ENCODE measurements at regions not wholly inside any gene's neighbourhood (a gene's known extent, or its start where the extent isn't known, plus 50 kb on each side); places are given as distances from the start of the nearest gene placed in this dataset.
"Not testable (repeated sequence)": the region's sequence is repeated elsewhere in the genome, so short reads cannot be mapped to it uniquely, and the experiment has no call there.

- ATAC-seq (replicated peaks in 1 of 2): no peak
- H3K27ac Mint-ChIP-seq: no peak overlapping the region
Measured at GRCh38 chr18:1302861-1303260, 398.2 kb downstream of the ADCYAP1 start.

GRCh38 chr18:1304392-1304992 lies 399.8 kb downstream of the ADCYAP1 start:
- no peak overlapping the region for H3K27ac Mint-ChIP-seq
- no peaks in the 10 kb centered on the region for H3K27me3 Mint-ChIP-seq (ENCODE audit: low read depth)
- H3K36me3 Mint-ChIP-seq (ENCODE audit: insufficient read depth in 2 of 2): no peaks in the 10 kb centered on the region
- no peak for DNase-seq
- no peak for ATAC-seq (replicated peaks in 1 of 2)
- peaks cover 7 to 8% of the 10 kb centered on the region in 2 donors for H3K9me3 Mint-ChIP-seq
- no peaks in the 10 kb centered on the region for H3K4me1 Mint-ChIP-seq (ENCODE audit: low read depth)
- H3K4me3 Mint-ChIP-seq: no peak overlapping the region

More at GRCh38 chr18:1302861-1303260, 398.2 kb downstream of the ADCYAP1 start:
- DNase-seq: no peak
- no peaks in the 10 kb centered on the region for H3K27me3 Mint-ChIP-seq (ENCODE audit: low read depth)
- H3K9me3 Mint-ChIP-seq: peaks cover 4 to 14% of the 10 kb centered on the region in 2 donors
- no peaks in the 10 kb centered on the region for H3K4me1 Mint-ChIP-seq (ENCODE audit: low read depth)
- H3K4me3 Mint-ChIP-seq: no peak overlapping the region
- H3K36me3 Mint-ChIP-seq (ENCODE audit: insufficient read depth in 2 of 2): no peaks in the 10 kb centered on the region

DNA sequence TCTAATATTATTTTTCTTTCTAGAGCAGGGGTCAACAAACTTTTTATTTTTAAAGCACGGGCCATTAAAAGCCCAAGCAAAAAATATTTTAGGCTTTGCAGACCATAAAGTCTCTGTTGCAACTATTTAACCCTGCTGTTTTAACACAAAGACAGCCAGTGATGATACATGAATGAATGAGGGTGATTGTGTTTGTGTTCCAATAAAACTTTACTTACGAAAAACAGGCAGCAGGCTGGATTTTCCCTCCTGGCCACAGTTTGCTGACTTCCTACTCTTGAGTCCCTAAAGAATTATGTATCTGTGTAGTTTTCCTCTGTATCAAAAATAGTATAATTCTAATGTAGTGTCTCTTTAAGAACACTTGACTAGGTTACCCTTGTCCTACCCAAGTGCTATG lies 402.0 kb downstream of the ADCYAP1 start:
- no peak overlapping the region for H3K27ac Mint-ChIP-seq

GRCh38 chr18:1308686-1309085 lies 404.0 kb downstream of the ADCYAP1 start:
- Mint-ChIP-seq H3K27ac (no peak overlapping the region), H3K4me1 (ENCODE audit: low read depth) (no peaks in the 10 kb centered on the region), H3K36me3 (ENCODE audit: insufficient read depth in 2 of 2) (no peaks in the 10 kb centered on the region), H3K9me3 (peaks cover 4 to 6% of the 10 kb centered on the region in 2 donors), H3K4me3 (no peak overlapping the region), H3K27me3 (ENCODE audit: low read depth) (no peaks in the 10 kb centered on the region)
- ATAC-seq (replicated peaks in 1 of 2) (no peak), DNase-seq (no peak)

More for the DNA sequence above, 402.0 kb downstream of the ADCYAP1 start:
- H3K27me3 Mint-ChIP-seq (ENCODE audit: low read depth): no peaks in the 10 kb centered on the region
- H3K36me3 Mint-ChIP-seq (ENCODE audit: insufficient read depth in 2 of 2): no peaks in the 10 kb centered on the region
- no peak overlapping the region for H3K4me3 Mint-ChIP-seq
- no peak for DNase-seq
- no peaks in the 10 kb centered on the region for H3K4me1 Mint-ChIP-seq (ENCODE audit: low read depth)
- peaks cover 3 to 4% of the 10 kb centered on the region in 2 donors for H3K9me3 Mint-ChIP-seq
- no peak for ATAC-seq (replicated peaks in 1 of 2)

DNA sequence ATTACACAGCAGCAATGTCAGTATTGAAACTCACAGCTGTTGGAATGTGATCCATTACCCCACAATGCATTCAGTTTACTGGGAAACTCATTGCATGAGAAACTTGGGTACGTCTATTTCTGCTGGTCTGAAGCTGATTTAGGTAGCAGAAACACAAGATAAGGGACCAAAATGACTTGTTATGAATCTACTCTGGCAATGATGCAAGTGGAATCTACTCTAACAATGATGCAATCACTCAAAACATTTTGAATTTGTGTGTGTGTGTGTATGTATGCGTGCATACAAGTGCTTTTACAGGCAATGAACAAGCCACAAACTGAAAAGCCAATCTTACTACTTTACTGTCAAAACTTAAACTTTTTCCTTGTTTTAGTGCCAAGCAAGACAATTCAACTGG lies 406.7 kb downstream of the ADCYAP1 start:
- Mint-ChIP-seq H3K4me3 (no peak overlapping the region), H3K4me1 (ENCODE audit: low read depth) (no peaks in the 10 kb centered on the region), H3K27ac (no peak overlapping the region), H3K36me3 (ENCODE audit: insufficient read depth in 2 of 2) (no peaks in the 10 kb centered on the region), H3K27me3 (ENCODE audit: low read depth) (no peaks in the 10 kb centered on the region), H3K9me3 (peaks cover 3 to 4% of the 10 kb centered on the region in 2 donors)
- ATAC-seq (replicated peaks in 1 of 2): no peak
- DNase-seq: no peak

- not testable (repeated sequence) for H3K36me3 Mint-ChIP-seq (ENCODE audit: insufficient read depth in 2 of 2); H3K27me3 Mint-ChIP-seq (ENCODE audit: low read depth); H3K4me3 Mint-ChIP-seq; H3K27ac Mint-ChIP-seq; H3K9me3 Mint-ChIP-seq; H3K4me1 Mint-ChIP-seq (ENCODE audit: low read depth); ATAC-seq (replicated peaks in 1 of 2); DNase-seq
Measured at GRCh38 chr18:1335345-1335744, 430.7 kb downstream of the ADCYAP1 start.

DNA sequence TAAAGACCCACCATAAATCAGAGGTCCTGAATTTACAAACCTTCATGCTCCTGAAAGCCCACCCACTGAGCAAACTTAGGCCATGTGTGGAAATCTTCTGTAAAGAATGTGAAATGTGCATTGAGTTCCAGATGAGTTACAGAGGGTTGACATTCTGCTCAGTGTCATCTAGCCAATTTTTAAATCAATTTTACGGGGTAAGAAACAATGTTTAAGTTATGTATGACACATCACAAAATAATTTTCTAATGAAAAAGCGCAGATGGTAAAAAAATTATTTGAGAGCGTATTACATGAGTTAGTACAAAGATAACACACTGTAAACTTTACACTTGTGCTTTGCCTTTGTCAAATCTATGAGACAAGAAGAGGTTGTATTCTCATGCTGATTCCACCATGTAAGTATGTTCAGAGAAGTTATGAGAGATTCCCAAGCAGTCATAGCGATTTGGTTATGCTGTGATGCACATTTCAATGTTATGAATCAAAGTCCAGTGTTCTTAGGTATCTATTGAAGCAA lies 446.3 kb downstream of the ADCYAP1 start:
- Mint-ChIP-seq H3K27ac (no peak overlapping the region), H3K36me3 (ENCODE audit: insufficient read depth in 2 of 2) (no peaks in the 10 kb centered on the region), H3K9me3 (peaks cover 4 to 5% of the 10 kb centered on the region in 2 donors), H3K4me1 (ENCODE audit: low read depth) (no peaks in the 10 kb centered on the region), H3K27me3 (ENCODE audit: low read depth) (no peaks in the 10 kb centered on the region), H3K4me3 (no peak overlapping the region)
- ATAC-seq (replicated peaks in 1 of 2): no peak
- no peak for DNase-seq

GRCh38 chr18:1353025-1353424 lies 448.4 kb downstream of the ADCYAP1 start:
- no peaks in the 10 kb centered on the region for H3K4me1 Mint-ChIP-seq (ENCODE audit: low read depth)
- H3K27me3 Mint-ChIP-seq (ENCODE audit: low read depth): no peaks in the 10 kb centered on the region
- DNase-seq: no peak
- no peak overlapping the region for H3K4me3 Mint-ChIP-seq
- H3K27ac Mint-ChIP-seq: no peak overlapping the region
- no peak for ATAC-seq (replicated peaks in 1 of 2)
- H3K36me3 Mint-ChIP-seq (ENCODE audit: insufficient read depth in 2 of 2): no peaks in the 10 kb centered on the region
- peaks cover 4 to 7% of the 10 kb centered on the region in 2 donors for H3K9me3 Mint-ChIP-seq

GRCh38 chr18:1357724-1358123 lies 453.1 kb downstream of the ADCYAP1 start:
- Mint-ChIP-seq H3K27ac (no peak overlapping the region), H3K9me3 (peaks cover 2 to 4% of the 10 kb centered on the region in 2 donors), H3K27me3 (ENCODE audit: low read depth) (no peaks in the 10 kb centered on the region), H3K36me3 (ENCODE audit: insufficient read depth in 2 of 2) (no peaks in the 10 kb centered on the region), H3K4me3 (no peak overlapping the region), H3K4me1 (ENCODE audit: low read depth) (no peaks in the 10 kb centered on the region)
- no peak for DNase-seq
- ATAC-seq (replicated peaks in 1 of 2): no peak

DNA sequence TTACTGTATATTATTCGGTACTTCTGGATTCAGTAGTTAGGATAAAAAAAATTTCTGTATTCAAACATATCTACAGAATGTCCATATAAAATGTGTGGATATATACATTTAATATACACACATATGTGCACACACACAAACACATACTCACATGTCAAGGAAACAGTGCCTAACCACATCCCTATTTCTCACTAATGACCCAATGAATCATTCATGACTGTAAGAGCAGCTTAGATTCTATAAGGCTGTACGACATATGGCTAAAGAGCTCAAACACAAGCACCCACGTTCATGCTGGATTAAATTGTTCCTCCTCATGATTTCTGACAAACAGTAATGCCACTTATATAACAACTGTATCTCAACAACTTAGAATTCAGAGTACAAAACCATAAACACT lies 457.3 kb downstream of the ADCYAP1 start:
- Mint-ChIP-seq H3K27ac (no peak overlapping the region), H3K4me1 (ENCODE audit: low read depth) (no peaks in the 10 kb centered on the region), H3K9me3 (peaks cover 2 to 8% of the 10 kb centered on the region in 2 donors), H3K27me3 (ENCODE audit: low read depth) (no peaks in the 10 kb centered on the region), H3K4me3 (no peak overlapping the region), H3K36me3 (ENCODE audit: insufficient read depth in 2 of 2) (no peaks in the 10 kb centered on the region)
- no peak for DNase-seq
- no peak for ATAC-seq (replicated peaks in 1 of 2)

GRCh38 chr18:1370552-1370951 lies 465.9 kb downstream of the ADCYAP1 start:
- H3K4me3 Mint-ChIP-seq: no peak overlapping the region
- no peaks in the 10 kb centered on the region for H3K36me3 Mint-ChIP-seq (ENCODE audit: insufficient read depth in 2 of 2)
- H3K27ac Mint-ChIP-seq: no peak overlapping the region
- H3K4me1 Mint-ChIP-seq (ENCODE audit: low read depth): no peaks in the 10 kb centered on the region
- DNase-seq: no peak
- H3K27me3 Mint-ChIP-seq (ENCODE audit: low read depth): no peaks in the 10 kb centered on the region
- ATAC-seq (replicated peaks in 1 of 2): no peak
- no peaks in the 10 kb centered on the region for H3K9me3 Mint-ChIP-seq

- H3K27ac Mint-ChIP-seq: no peak overlapping the region
- no peak overlapping the region for H3K4me3 Mint-ChIP-seq
- no peaks in the 10 kb centered on the region for H3K9me3 Mint-ChIP-seq
- no peaks in the 10 kb centered on the region for H3K36me3 Mint-ChIP-seq (ENCODE audit: insufficient read depth in 2 of 2)
- no peak for DNase-seq
- H3K4me1 Mint-ChIP-seq (ENCODE audit: low read depth): no peaks in the 10 kb centered on the region
- no peak for ATAC-seq (replicated peaks in 1 of 2)
- H3K27me3 Mint-ChIP-seq (ENCODE audit: low read depth): no peaks in the 10 kb centered on the region
Measured at GRCh38 chr18:1371724-1372123, 467.1 kb downstream of the ADCYAP1 start.

- no peak overlapping the region for H3K27ac Mint-ChIP-seq
- no peaks in the 10 kb centered on the region for H3K36me3 Mint-ChIP-seq (ENCODE audit: insufficient read depth in 2 of 2)
- ATAC-seq (replicated peaks in 1 of 2) (no peak), DNase-seq (no peak)
- no peaks in the 10 kb centered on the region for H3K4me1 Mint-ChIP-seq (ENCODE audit: low read depth)
- no peaks in the 10 kb centered on the region for H3K27me3 Mint-ChIP-seq (ENCODE audit: low read depth)
- peaks cover 18 to 22% of the 10 kb centered on the region in 2 donors for H3K9me3 Mint-ChIP-seq
- H3K4me3 Mint-ChIP-seq: no peak overlapping the region
Measured at GRCh38 chr18:1383465-1383864, 478.8 kb downstream of the ADCYAP1 start.

DNA sequence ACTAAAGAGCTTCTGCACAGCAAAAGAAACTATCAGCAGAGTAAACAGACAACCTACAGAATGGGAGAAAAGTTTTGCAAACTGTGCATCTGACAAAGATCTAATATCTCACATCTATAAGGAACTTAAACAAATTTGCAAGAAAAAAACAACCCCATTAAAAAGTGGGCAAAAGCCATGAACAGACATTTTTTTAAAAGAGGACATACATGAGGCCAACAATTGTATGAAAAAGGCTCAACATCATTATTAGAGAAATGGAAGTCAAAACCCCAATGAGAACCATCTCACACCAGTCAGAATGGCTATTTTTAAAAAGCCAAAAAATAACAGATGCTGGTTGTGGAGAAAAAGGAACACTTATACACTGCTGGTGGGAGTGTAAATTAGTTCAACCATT lies 483.8 kb downstream of the ADCYAP1 start:
- not testable (repeated sequence) for H3K4me1 Mint-ChIP-seq (ENCODE audit: low read depth); H3K4me3 Mint-ChIP-seq; ATAC-seq (replicated peaks in 1 of 2); H3K27me3 Mint-ChIP-seq (ENCODE audit: low read depth); H3K36me3 Mint-ChIP-seq (ENCODE audit: insufficient read depth in 2 of 2); DNase-seq; H3K27ac Mint-ChIP-seq
- peaks cover 18 to 22% of the 10 kb centered on the region in 2 donors for H3K9me3 Mint-ChIP-seq
